ENCODE measurements at regions not wholly inside any gene's neighbourhood (a gene's known extent, or its start where the extent isn't known, plus 50 kb on each side); places are given as distances from the start of the nearest gene placed in this dataset.

- peaks cover 17% of the 10 kb centered on the region for H3K4me1 Mint-ChIP-seq (ENCODE audit: insufficient read depth, unreplicated experiment)
- no TSS peak for BruUV-seq (replicated peaks)
- TF ChIP-seq, protein P1, sequence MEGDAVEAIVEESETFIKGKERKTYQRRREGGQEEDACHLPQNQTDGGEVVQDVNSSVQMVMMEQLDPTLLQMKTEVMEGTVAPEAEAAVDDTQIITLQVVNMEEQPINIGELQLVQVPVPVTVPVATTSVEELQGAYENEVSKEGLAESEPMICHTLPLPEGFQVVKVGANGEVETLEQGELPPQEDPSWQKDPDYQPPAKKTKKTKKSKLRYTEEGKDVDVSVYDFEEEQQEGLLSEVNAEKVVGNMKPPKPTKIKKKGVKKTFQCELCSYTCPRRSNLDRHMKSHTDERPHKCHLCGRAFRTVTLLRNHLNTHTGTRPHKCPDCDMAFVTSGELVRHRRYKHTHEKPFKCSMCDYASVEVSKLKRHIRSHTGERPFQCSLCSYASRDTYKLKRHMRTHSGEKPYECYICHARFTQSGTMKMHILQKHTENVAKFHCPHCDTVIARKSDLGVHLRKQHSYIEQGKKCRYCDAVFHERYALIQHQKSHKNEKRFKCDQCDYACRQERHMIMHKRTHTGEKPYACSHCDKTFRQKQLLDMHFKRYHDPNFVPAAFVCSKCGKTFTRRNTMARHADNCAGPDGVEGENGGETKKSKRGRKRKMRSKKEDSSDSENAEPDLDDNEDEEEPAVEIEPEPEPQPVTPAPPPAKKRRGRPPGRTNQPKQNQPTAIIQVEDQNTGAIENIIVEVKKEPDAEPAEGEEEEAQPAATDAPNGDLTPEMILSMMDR (IDR thresholded peaks at IDR 0.05; ENCODE audit: unreplicated experiment): no peak
- ChIA-PET CTCF (no interaction called here), POLR2A (no interaction called here)
- H3K36me3 Mint-ChIP-seq (ENCODE audit: insufficient read depth, unreplicated experiment): peaks cover 8% of the 10 kb centered on the region
- no peak overlapping the region for H3K27ac Mint-ChIP-seq (ENCODE audit: low read depth, unreplicated experiment)
- H3K9me3 Mint-ChIP-seq (ENCODE audit: unreplicated experiment): no peaks in the 10 kb centered on the region
- H3K27me3 Mint-ChIP-seq (ENCODE audit: insufficient read depth, unreplicated experiment): no peaks in the 10 kb centered on the region
- intact Hi-C loops (cut with micrococcal nuclease): no loop called here
- H3K4me3 Mint-ChIP-seq (ENCODE audit: unreplicated experiment): no peak overlapping the region
- DNase-seq (ENCODE audit: unreplicated experiment): no peak
These were observed 76.1 kb downstream of the SIPA1L2 start for GRCh38 chr1:232553809-232554208.

DNA sequence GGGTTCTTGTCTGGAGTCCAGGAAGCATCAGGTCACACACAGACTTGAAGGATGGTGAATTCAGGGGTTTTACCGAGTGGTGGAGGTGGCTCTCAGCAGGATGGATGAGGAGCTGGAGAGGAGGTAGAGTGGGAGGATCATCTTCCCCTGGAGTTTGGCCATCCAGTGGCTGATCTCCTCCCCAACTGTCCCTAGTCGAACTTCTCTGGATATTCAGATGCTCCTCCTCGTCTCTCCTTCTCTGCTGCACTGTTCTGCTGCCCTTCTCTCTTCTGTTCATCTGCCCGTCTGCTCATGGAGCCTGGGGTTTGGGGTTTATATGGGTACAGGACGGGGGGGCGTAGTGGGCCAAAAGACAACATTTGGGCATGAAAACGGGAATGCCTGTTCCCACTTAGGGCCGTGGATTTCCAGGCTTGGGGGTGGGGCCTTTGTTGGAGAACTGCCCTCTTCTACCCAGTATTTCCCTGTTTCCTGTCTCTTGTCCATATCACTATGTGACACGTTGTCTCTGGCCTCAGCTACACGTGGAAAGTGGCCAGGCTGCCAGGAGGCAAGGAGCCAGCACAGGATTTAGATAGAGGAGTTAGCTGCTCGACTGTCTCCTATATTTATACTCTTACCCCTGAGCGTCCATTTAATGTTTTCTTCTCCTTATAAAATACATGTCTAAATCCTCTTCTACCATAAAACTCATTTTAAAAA lies 76.7 kb downstream of the SIPA1L2 start:
- POLR2A ChIA-PET: no interaction called here
- H3K27ac Mint-ChIP-seq (ENCODE audit: low read depth, unreplicated experiment): peak overlapping the region; percentile 62
- CTCF ChIA-PET: no interaction called here
- H3K36me3 Mint-ChIP-seq (ENCODE audit: insufficient read depth, unreplicated experiment): peaks cover 8% of the 10 kb centered on the region
- no peak overlapping the region for H3K4me3 Mint-ChIP-seq (ENCODE audit: unreplicated experiment)
- no TSS peak for BruUV-seq (replicated peaks)
- no peak for DNase-seq (ENCODE audit: unreplicated experiment)
- no peaks in the 10 kb centered on the region for H3K9me3 Mint-ChIP-seq (ENCODE audit: unreplicated experiment)
- TF ChIP-seq, protein P1 (IDR thresholded peaks at IDR 0.05; ENCODE audit: unreplicated experiment): no peak
- H3K4me1 Mint-ChIP-seq (ENCODE audit: insufficient read depth, unreplicated experiment): peaks cover 20% of the 10 kb centered on the region
- intact Hi-C loops (cut with micrococcal nuclease): no loop called here
- H3K27me3 Mint-ChIP-seq (ENCODE audit: insufficient read depth, unreplicated experiment): no peaks in the 10 kb centered on the region

- H3K27ac Mint-ChIP-seq (ENCODE audit: low read depth, unreplicated experiment): no peak overlapping the region
- intact Hi-C loops (cut with micrococcal nuclease): no loop called here
- H3K9me3 Mint-ChIP-seq (ENCODE audit: unreplicated experiment): no peaks in the 10 kb centered on the region
- H3K27me3 Mint-ChIP-seq (ENCODE audit: insufficient read depth, unreplicated experiment): no peaks in the 10 kb centered on the region
- DNase-seq (ENCODE audit: unreplicated experiment): no peak
- H3K36me3 Mint-ChIP-seq (ENCODE audit: insufficient read depth, unreplicated experiment): no peaks in the 10 kb centered on the region
- BruUV-seq (replicated peaks): no TSS peak
- TF ChIP-seq, protein P1 (IDR thresholded peaks at IDR 0.05; ENCODE audit: unreplicated experiment): no peak
- ChIA-PET POLR2A (interaction anchor here (0.6 to 2.6 kb wide), 3 partner anchors 16 to 690 kb away, joined by 4 to 5 read pairs (median 5); no protein-coding TSS in a partner anchor), CTCF (interaction anchor here (1.5 kb wide), 1 partner anchor 11 kb away, joined by 4 read pairs; no protein-coding TSS in a partner anchor)
- H3K4me3 Mint-ChIP-seq (ENCODE audit: unreplicated experiment): no peak overlapping the region
- peaks cover 27% of the 10 kb centered on the region for H3K4me1 Mint-ChIP-seq (ENCODE audit: insufficient read depth, unreplicated experiment)
These were observed 78.5 kb downstream of the SIPA1L2 start for GRCh38 chr1:232551386-232551785.

DNA sequence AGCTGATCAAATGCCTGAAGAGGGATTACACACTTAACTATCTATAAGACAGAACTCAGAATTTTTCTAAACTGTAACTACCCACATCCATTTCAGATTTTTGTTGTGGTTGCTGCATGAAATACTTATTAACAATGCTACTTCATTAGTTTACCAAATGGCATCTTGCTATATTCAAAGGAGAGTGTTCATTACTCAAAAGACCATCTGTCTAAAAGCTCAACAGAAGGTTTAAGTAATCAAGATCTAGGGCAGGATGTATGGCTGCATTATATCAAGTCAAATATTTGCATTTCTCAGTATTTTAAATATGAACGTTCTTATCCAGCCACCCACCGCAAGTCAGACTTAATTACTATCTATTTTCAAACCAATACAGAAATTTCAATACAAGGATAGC lies 79.9 kb downstream of the SIPA1L2 start:
- no peak for DNase-seq (ENCODE audit: unreplicated experiment)
- POLR2A ChIA-PET: interaction anchor here (0.6 to 2.6 kb wide), 8 partner anchors 8 to 39 kb away, joined by 3 to 10 read pairs (median 4); no protein-coding TSS in a partner anchor
- intact Hi-C loops (cut with micrococcal nuclease): no loop called here
- BruUV-seq (replicated peaks): no TSS peak
- Mint-ChIP-seq H3K27me3 (ENCODE audit: insufficient read depth, unreplicated experiment) (no peaks in the 10 kb centered on the region), H3K9me3 (ENCODE audit: unreplicated experiment) (no peaks in the 10 kb centered on the region), H3K4me1 (ENCODE audit: insufficient read depth, unreplicated experiment) (peaks cover 29% of the 10 kb centered on the region), H3K27ac (ENCODE audit: low read depth, unreplicated experiment) (no peak overlapping the region), H3K4me3 (ENCODE audit: unreplicated experiment) (no peak overlapping the region), H3K36me3 (ENCODE audit: insufficient read depth, unreplicated experiment) (no peaks in the 10 kb centered on the region)
- TF ChIP-seq, protein P1 (IDR thresholded peaks at IDR 0.05; ENCODE audit: unreplicated experiment): no peak
- CTCF ChIA-PET: interaction anchor here (1.0 to 1.2 kb wide), 2 partner anchors 13 to 41 kb away, joined by 3 to 5 read pairs; no protein-coding TSS in a partner anchor

All from MCF 10A (cell line).